GM12878 (cell line): ENCODE measurements at regions not wholly inside any gene's neighbourhood (a gene's known extent, or its start where the extent isn't known, plus 50 kb on each side); places are given as distances from the start of the nearest gene placed in this dataset.
A peak's percentile ranks its signal among the peaks of the same experiment; 100 is the strongest.

Experiments
- ATAC-seq: fragments of 200-7000 bp; cut with Tn5 transposase; 3 replicates; pipeline ENCODE4 v1.9.1; 2020; ENCODE audit warnings: mild to moderate bottlenecking, moderate library complexity
- BruUV-seq: library from RNA; stranded (reverse); fragments of 400-500 nt; replicated peaks from 2 replicates; lab custom pipeline; 2021; lab: Mats Ljungman, UMichigan
- CTCF ChIA-PET: fragments of 300-600 bp; sonication (Branson Sonifier 250); formaldehyde crosslinking; extraction: SDS; loops from one replicate; lab custom pipeline; 2021; ENCODE audit warnings: inconsistent platforms; lab: Yijun Ruan, JAX
- POLR2A ChIA-PET: fragments of 350-600 bp; formaldehyde crosslinking; extraction: SDS; loops from one replicate; lab custom pipeline; 2021; ENCODE audit warnings: inconsistent platforms; lab: Charles Lee
- RAD21 ChIA-PET: fragments of 300-600 bp; sonication (Branson Sonifier 250); formaldehyde crosslinking; loops from one replicate; lab custom pipeline; 2023; ENCODE audit warnings: antibody characterized with exemption; ENCODE audit not compliant: unreplicated experiment; lab: Charles Lee
- SMC1A ChIA-PET: fragments of 300-600 bp; sonication (Branson Sonifier 250); formaldehyde crosslinking; loops from one replicate; lab custom pipeline; 2023; ENCODE audit not compliant: unreplicated experiment, uncharacterized antibody; lab: Charles Lee
- DNase-seq: peaks from one replicate; pipeline ENCODE4 v3.0.0-alpha.2; 2011; ENCODE audit warnings: low read depth, low spot score
- FAIRE-seq: peaks from 3 replicates; lab custom pipeline; 2011; peaks lifted over from hg19 to GRCh38; lab: Jason Lieb, UNC
- H2AFZ ChIP-seq: 2 replicates; pipeline ENCODE4 v1.6.0; 2011; ENCODE audit warnings: low read depth, low read length, control low read depth; ENCODE audit not compliant: control insufficient read depth
- H3K27ac ChIP-seq: 2 replicates; pipeline ENCODE4 v1.5.1; 2011; ENCODE audit warnings: control low read depth; ENCODE audit not compliant: control insufficient read depth, insufficient read depth
- H3K27me3 ChIP-seq, 2 experiments: replicated peaks in 1 of 2; 2 replicates each; pipeline versions ENCODE4 v1.6.0 to v1.6.1; 2011; ENCODE audit warnings: low read length in 1 of 2; ENCODE audit not compliant: control insufficient read depth in 2 of 2, insufficient read depth in 2 of 2
- H3K36me3 ChIP-seq, 2 experiments: 2 replicates each; pipeline ENCODE4 v1.5.1; 2011; ENCODE audit warnings: low read length in 1 of 2; ENCODE audit not compliant: control insufficient read depth in 2 of 2, insufficient read depth in 2 of 2
- H3K4me1 ChIP-seq: 2 replicates; pipeline ENCODE4 v1.6.1; 2011; ENCODE audit warnings: mild to moderate bottlenecking, low read length, moderate library complexity, mixed read lengths; ENCODE audit not compliant: control insufficient read depth, insufficient read depth
- H3K4me2 ChIP-seq: 2 replicates; pipeline ENCODE4 v1.6.0; 2011; ENCODE audit warnings: control low read depth; ENCODE audit not compliant: control insufficient read depth, insufficient read depth
- H3K4me3 ChIP-seq: fragments of 200-600 bp; sonication (generic); 2 replicates; pipeline ENCODE4 v1.5.1; 2016
- H3K79me2 ChIP-seq: 2 replicates; pipeline ENCODE4 v1.6.0; 2011; ENCODE audit warnings: low read length; ENCODE audit not compliant: control insufficient read depth, insufficient read depth
- H3K9ac ChIP-seq: 2 replicates; pipeline ENCODE4 v1.8.0; 2011; ENCODE audit warnings: low read length, control low read depth, mixed read lengths; ENCODE audit not compliant: control insufficient read depth, insufficient read depth
- H3K9me3 ChIP-seq: replicated peaks from 3 replicates; pipeline ENCODE4 v1.5.1; 2011; ENCODE audit warnings: mild to moderate bottlenecking, low read length; ENCODE audit not compliant: control insufficient read depth, insufficient read depth
- H4K20me1 ChIP-seq: 2 replicates; pipeline ENCODE4 v1.6.0; 2011; ENCODE audit not compliant: control insufficient read depth, insufficient read depth
- BHLHE40 ChIP-seq, 2 experiments: fragments of 450-650 bp in 1 of 2; IDR thresholded peaks; 2 replicates each; pipeline ENCODE4 v1.6.1; 2011 to 2017; ENCODE audit warnings: low read depth in 2 of 2, borderline replicate concordance in 1 of 2, improper control_type of control experiment in 1 of 2, low read length in 1 of 2, mild to moderate bottlenecking in 1 of 2
- CREM ChIP-seq: IDR thresholded peaks from 2 replicates; pipeline ENCODE4 v1.6.1; 2014; ENCODE audit warnings: antibody characterized with exemption, low read depth
- EED ChIP-seq: sonication (generic); IDR thresholded peaks from 2 replicates; pipeline ENCODE4 v1.6.1; 2016; ENCODE audit warnings: antibody characterized with exemption, low read depth
- EGR1 ChIP-seq, 2 experiments: IDR thresholded peaks; 1 replicate in 1 of 2; 2 replicates in 1 of 2; pipeline ENCODE4 v1.6.1; 2011 to 2012; ENCODE audit warnings: low read depth in 2 of 2, low read length in 2 of 2, borderline replicate concordance in 1 of 2, mild to moderate bottlenecking in 1 of 2, moderate library complexity in 1 of 2
- POLR2AphosphoS2 ChIP-seq: IDR thresholded peaks from 2 replicates; pipeline ENCODE4 v1.6.1; 2011; ENCODE audit warnings: low read depth, mild to moderate bottlenecking, low read length, improper control_type of control experiment, moderate library complexity
- RBBP5 ChIP-seq: fragments of 200-600 bp; sonication (generic); conservative IDR thresholded peaks from 2 replicates; pipeline ENCODE4 v1.6.1; 2016
- TCF12 ChIP-seq: IDR thresholded peaks from 2 replicates; pipeline ENCODE4 v1.6.1; 2011; ENCODE audit warnings: low read depth, mild to moderate bottlenecking, low read length
- WGBS: methylation state at CpG from one replicate; pipeline ENCODE4 v1.1.6; 2016; ENCODE audit warnings: low lambda C conversion rate; ENCODE audit not compliant: insufficient replicate concordance, insufficient coverage; ENCODE audit errors: missing lambda C conversion rate; 5-methylcytosine and 5-hydroxymethylcytosine counted together
- in situ Hi-C: fragments of 300-500 bp; cut with MboI; formaldehyde crosslinking; loops from 9 replicates; pipeline ENCODE4 v1.14.3; 2018; ENCODE audit warnings: mixed read lengths
- intact Hi-C: fragments of 100-400 bp; cut with micrococcal nuclease; formaldehyde crosslinking; loops from one replicate; pipeline ENCODE4 v1.14.2; 2022; ENCODE audit not compliant: unreplicated experiment
- TF ChIP-seq, protein P1 (sequence below): IDR thresholded peaks from 2 replicates; pipeline ENCODE4 v1.6.1; 2011; ENCODE audit warnings: low read depth, mild to moderate bottlenecking, low read length, moderate library complexity, borderline replicate concordance; ENCODE audit errors: extremely low read depth
- TF ChIP-seq, protein P2 (sequence below): fragments of 450-650 bp; IDR thresholded peaks from 2 replicates; pipeline ENCODE4 v1.6.1; 2016; ENCODE audit warnings: mild to moderate bottlenecking

DNA sequence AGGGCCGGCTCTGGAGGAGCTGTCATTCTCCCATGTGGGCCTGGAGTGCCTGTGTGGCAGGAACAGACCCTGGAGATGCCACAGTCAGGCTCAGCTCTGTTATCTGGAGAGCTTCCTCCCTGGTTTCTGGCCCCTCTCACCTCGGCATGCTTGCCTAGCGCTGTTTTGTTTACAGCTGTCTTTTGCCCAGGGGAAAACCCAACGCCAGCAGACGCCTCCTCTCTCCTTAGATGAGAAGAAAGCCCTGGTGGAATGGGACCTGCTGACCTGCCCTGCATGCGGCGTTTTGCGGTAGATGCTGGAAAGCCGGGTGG lies 104.9 kb downstream of the CRYAA start:
- 0 out of 2 replicates have a peak, but pooled peaks cover 3% of the 10 kb centered on the region for H3K4me1 ChIP-seq
- H3K4me3 ChIP-seq: no peak overlapping the region
- H3K9me3 ChIP-seq: no peaks in the 10 kb centered on the region
- H3K27me3 ChIP-seq: no peaks in the 10 kb centered on the region; a peak in 2 of 4 replicates
- SMC1A ChIA-PET: interaction anchor here (1.4 kb wide), 1 partner anchor 63 kb away, joined by 3 read pairs; no protein-coding TSS in a partner anchor
- RAD21 ChIA-PET: interaction anchor here (1.0 to 1.1 kb wide), 2 partner anchors 80 to 372 kb away, joined by 3 to 4 read pairs; no protein-coding TSS in a partner anchor
- H4K20me1 ChIP-seq: no peaks in the 10 kb centered on the region
- no peaks in the 10 kb centered on the region for H3K79me2 ChIP-seq
- DNase-seq: no peak
- 19% methylated on average over 9 of the region's 9 CpGs for WGBS
- TF ChIP-seq POLR2AphosphoS2 (no peak), BHLHE40 (IDR thresholded peaks at IDR 0.05; ENCODE audit: borderline replicate concordance in 1 of 2, low read depth in 2 of 2, low read length in 1 of 2) (peak in 1 of 2 experiments; percentile 52; a peak in 1 of 4 replicates), TCF12 (0 out of 2 replicates have a peak, but pooled peaks have one; percentile 67)
- intact Hi-C loops: no loop called here
- POLR2A ChIA-PET: no interaction called here
- no peak overlapping the region for H2AFZ ChIP-seq
- no peak overlapping the region for H3K27ac ChIP-seq
- peak; percentile 72 for ATAC-seq
- no TSS peak for BruUV-seq
- H3K4me2 ChIP-seq: no peak overlapping the region
- H3K9ac ChIP-seq: no peak overlapping the region
- FAIRE-seq: no peak
- no peaks in the 10 kb centered on the region for H3K36me3 ChIP-seq
- in situ Hi-C loops: no loop called here
- CTCF ChIA-PET: interaction anchor here (0.6 to 1.3 kb wide), 2 partner anchors 13 to 30 kb away, joined by 3 to 4 read pairs; no protein-coding TSS in a partner anchor

DNA sequence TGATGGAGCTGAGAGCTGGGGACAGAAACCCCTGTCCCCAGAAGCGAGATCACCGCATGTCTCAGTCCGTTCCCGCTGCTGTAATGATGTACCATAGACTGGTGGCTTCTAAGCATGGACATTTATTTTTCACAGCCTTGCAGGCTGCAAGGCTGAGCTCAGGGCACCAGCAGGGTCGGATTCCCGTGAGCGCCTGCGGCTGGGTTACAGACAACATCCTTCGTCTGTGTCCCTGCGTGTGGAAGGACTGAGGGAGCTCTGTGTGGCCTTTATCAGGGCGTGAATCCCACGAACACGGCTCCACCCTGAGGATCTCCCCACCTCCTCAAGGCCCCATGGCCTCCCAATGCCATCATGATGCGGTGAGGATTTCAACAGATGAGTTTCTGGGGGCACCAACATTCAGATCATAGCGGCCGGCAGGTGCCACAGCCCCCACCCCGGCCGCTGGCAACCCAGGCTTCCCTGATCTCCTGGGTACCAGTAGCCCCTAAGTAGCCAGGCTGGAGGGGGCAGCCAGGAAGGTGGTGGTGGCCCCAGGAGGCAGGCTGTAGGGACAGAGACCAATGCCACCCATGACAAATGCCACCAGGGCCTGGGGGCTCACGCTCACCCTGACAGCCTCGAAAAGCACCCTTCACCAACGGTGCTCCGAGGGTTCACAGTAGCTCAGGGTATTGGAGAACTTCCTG lies 104.4 kb downstream of the CRYAA start:
- FAIRE-seq: no peak
- no peak overlapping the region for H3K9ac ChIP-seq
- no peaks in the 10 kb centered on the region for H3K79me2 ChIP-seq
- no peak overlapping the region for H3K4me2 ChIP-seq
- no peak overlapping the region for H2AFZ ChIP-seq
- H3K27ac ChIP-seq: no peak overlapping the region
- no TSS peak for BruUV-seq
- no peaks in the 10 kb centered on the region for H3K36me3 ChIP-seq
- ChIA-PET POLR2A (no interaction called here), SMC1A (interaction anchor here (1.2 kb wide), 1 partner anchor 30 kb away, joined by 3 read pairs; no protein-coding TSS in a partner anchor), CTCF (interaction anchor here (0.6 to 1.3 kb wide), 2 partner anchors 14 to 30 kb away, joined by 3 to 4 read pairs; no protein-coding TSS in a partner anchor), RAD21 (interaction anchor here (1.0 to 1.1 kb wide), 2 partner anchors 80 to 373 kb away, joined by 3 to 4 read pairs; no protein-coding TSS in a partner anchor)
- H3K27me3 ChIP-seq: no peaks in the 10 kb centered on the region; a peak in 2 of 4 replicates
- H4K20me1 ChIP-seq: no peaks in the 10 kb centered on the region
- H3K4me1 ChIP-seq: 0 out of 2 replicates have a peak, but pooled peaks cover 3% of the 10 kb centered on the region
- no peak; the same call in 2 of the 3 replicates for ATAC-seq
- in situ Hi-C loops: no loop called here
- intact Hi-C loops: no loop called here
- WGBS: 51% methylated on average over 22 of the region's 22 CpGs
- no peak for DNase-seq
- no peaks in the 10 kb centered on the region for H3K9me3 ChIP-seq
- H3K4me3 ChIP-seq: no peak overlapping the region
- TF ChIP-seq TCF12 (no peak), EED (no peak), CREM (no peak), RBBP5 (no peak), EGR1 (IDR thresholded peaks at IDR 0.05; ENCODE audit: borderline replicate concordance in 1 of 2, low read depth in 2 of 2, low read length in 2 of 2) (no peak)
- TF ChIP-seq, protein P1, sequence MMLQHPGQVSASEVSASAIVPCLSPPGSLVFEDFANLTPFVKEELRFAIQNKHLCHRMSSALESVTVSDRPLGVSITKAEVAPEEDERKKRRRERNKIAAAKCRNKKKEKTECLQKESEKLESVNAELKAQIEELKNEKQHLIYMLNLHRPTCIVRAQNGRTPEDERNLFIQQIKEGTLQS: no peak
- TF ChIP-seq, protein P2, sequence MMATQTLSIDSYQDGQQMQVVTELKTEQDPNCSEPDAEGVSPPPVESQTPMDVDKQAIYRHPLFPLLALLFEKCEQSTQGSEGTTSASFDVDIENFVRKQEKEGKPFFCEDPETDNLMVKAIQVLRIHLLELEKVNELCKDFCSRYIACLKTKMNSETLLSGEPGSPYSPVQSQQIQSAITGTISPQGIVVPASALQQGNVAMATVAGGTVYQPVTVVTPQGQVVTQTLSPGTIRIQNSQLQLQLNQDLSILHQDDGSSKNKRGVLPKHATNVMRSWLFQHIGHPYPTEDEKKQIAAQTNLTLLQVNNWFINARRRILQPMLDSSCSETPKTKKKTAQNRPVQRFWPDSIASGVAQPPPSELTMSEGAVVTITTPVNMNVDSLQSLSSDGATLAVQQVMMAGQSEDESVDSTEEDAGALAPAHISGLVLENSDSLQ: no peak
